NCI-H510A (cell line): ENCODE measurements at regions not wholly inside any gene's neighbourhood (a gene's known extent, or its start where the extent isn't known, plus 50 kb on each side); places are given as distances from the start of the nearest gene placed in this dataset.

Experiments used
- DNase-seq: peaks from one replicate; lab custom pipeline; 2025; lab: John Stamatoyannopoulos, UW

DNA sequence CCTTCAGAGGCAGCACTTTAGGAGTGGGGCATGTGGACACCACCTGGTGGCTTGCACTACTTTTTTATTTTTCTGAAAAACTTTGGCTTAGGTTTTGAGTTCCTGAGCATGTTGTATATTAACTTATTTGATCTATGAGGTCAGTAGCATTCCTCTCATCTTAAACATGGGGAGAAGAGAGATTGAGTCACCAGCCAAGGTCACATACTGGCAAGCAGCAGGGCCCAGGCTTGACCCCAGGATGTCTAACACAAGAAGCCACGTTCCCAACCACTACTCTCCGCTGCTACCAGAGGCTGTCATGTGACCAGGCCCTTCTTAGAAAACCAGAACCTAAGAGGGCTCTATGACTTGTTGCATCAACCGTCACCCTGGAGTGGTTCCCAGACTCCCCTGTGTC is 210.3 kb upstream of the GPR26 start:
- no peak for DNase-seq

DNA sequence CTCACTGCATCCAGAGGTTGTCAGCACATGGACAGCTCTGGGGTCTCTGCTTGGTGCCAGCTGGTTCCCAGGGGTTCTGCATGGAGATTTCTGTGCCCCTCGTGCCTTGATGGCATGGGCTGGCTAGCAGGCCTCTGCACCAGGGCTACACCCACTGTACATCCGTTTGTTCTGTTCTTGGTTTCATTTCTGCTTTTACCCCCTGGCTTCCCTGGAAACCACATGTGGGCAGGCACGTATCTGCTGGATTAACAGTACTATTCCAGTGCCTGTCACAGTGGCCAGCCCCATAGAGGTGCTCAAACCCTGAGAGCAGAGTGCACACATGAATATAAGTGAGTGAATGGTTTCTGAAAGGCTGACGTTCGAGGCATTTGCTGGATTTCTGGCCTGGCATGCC is 207.2 kb upstream of the GPR26 start:
- DNase-seq: no peak

- DNase-seq: no peak
Measured at GRCh38 chr10:123459371-123460091, 206.6 kb upstream of the GPR26 start.

DNA sequence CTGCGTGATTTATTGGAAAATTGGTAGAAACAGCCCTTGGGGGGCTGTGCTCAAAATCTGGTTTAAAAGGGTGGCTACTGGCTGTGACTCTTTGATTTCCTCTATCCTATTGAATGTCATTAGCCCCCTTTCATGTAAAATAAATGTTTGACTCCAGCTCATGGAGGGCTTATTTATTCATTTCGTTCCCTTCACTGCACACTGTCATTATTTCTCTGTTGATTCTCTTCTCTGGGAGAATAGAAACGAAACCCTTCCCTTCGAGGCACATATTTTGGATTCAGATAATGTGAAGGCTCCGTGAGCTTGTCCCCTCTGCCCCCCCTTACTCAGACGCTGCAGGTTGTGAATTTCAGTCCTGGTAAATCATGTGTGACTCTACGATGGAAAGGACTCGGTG is 203.9 kb upstream of the GPR26 start:
- no peak for DNase-seq

GRCh38 chr10:123462756-123463155 is 203.4 kb upstream of the GPR26 start:
- no peak for DNase-seq

- DNase-seq: no peak
Measured at GRCh38 chr10:123463181-123463580, 203.0 kb upstream of the GPR26 start.

- DNase-seq: no peak
Measured at GRCh38 chr10:123463698-123464097, 202.5 kb upstream of the GPR26 start.

- DNase-seq: no peak
Measured at GRCh38 chr10:123464430-123465323, 201.5 kb upstream of the GPR26 start.

DNA sequence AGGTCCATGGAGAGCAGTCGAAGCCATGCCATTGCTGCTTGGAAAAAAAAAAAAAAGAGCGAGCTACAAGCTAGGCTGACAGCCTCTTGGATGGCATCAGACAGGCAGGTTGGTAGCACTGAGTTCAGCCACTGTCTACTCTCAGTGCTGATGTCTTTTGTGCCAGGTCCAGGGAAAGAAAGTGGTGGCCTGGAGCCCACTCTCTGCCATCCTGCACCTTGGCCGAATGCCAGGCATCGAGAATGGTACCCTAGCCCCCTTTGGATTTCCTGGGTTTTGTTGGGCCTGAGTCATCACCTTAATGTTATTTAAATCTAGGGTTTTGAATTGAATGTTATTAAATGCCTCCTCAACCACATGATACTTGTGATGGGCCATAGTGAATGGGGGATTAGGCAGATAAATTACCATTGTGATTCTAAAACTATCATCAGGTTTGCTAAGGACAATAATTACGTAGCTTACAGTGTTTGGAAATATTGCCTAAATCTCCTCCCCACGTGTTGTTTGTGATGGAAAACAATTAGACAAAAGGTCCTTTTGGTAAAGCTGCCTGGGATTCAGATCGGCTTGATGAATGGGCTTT is 195.7 kb upstream of the GPR26 start:
- no peak for DNase-seq

GRCh38 chr10:123471811-123472210 is 194.3 kb upstream of the GPR26 start:
- DNase-seq: no peak

DNA sequence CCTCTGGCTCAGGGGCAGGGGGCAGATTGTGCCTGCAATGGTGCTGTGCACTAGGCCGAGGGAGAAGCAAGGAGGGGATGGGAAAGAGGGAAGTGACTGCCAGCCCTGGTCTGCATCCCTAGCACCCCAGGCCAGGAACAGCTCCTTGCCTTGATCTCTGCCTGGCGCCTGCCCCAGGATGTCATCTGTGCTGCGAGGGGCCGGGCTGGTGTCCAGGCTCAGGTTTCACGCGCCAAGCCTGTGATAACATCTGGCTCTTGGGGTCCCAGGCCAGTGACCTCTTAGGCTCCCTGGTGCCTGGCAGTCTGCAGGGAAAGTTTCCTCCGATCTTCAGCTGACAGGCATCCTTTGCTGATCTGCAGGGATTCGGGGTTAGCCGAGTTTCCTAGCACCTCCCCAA is 193.5 kb upstream of the GPR26 start:
- no peak for DNase-seq

GRCh38 chr10:123474700-123475099 is 191.5 kb upstream of the GPR26 start:
- no peak for DNase-seq

- no peak for DNase-seq
Measured at GRCh38 chr10:123475466-123475865, 190.7 kb upstream of the GPR26 start.

- no peak for DNase-seq
Measured at GRCh38 chr10:123478116-123478515, 188.0 kb upstream of the GPR26 start.

GRCh38 chr10:123479640-123480039 is 186.5 kb upstream of the GPR26 start:
- no peak for DNase-seq

DNA sequence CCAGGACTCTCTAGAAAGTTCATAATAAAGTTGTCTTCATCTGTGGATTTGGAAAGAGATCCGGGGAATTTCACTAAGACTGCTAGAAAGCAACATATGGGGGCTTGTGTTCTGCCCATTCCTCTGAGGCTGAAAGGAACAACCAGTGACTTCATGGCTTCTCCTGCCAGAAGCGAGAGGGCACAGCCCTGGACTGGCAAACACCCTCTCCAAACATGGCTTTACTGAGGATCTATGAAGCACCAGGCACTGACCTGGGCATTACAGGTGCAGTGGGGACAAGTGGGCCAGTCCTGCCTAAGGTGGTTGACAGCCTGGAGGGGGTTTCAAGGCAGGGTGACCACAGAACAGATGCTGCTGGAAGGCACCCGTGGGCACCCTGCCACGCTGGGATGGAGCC is 185.8 kb upstream of the GPR26 start:
- DNase-seq: no peak

- DNase-seq: no peak
Measured at GRCh38 chr10:123480845-123481244, 185.3 kb upstream of the GPR26 start.

DNA sequence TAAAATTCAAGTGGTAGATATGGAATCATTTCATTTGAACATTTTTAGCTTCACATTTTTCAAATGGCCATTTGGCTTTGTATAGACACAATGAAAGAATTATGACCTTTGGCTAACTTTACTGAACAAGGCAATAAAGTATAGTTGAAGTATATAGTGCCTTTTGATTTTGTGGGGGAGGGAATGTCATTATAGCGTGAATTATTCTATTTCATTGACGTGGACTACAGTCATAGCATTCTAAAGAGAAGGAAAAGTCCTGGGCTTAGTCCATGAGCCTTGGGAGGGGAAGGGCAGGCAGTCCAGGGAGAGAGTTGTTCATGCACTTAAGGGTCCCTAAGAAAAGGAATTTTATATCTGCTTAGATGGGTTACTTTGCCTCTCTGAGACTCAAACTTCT is 181.4 kb upstream of the GPR26 start:
- DNase-seq: no peak

- no peak for DNase-seq
Measured at GRCh38 chr10:123485341-123485960, 180.7 kb upstream of the GPR26 start.

- no peak for DNase-seq
Measured at GRCh38 chr10:123488436-123488835, 177.7 kb upstream of the GPR26 start.

- DNase-seq: no peak
Measured at GRCh38 chr10:123491364-123491763, 174.8 kb upstream of the GPR26 start.

DNA sequence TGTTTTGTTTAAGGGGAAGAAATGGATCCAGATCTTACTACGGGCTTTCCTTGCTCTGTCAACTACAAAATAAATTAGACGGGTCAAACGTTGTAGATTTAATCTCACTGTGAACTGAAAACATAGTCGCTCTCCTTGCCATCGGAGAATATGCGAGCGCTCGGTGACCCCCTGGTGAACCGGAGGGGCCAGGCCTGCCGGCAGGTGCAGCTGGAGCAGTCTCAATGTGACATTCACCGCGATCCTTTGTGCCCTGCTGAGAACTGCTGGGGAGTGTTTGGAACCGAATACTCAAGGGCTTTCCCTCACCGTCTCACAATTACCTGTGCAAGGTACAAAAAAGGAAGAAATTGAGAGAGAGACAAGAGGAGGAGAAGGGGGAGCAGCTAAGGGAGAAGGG is 174.1 kb upstream of the GPR26 start:
- DNase-seq: no peak
